ENCODE measurements at regions not wholly inside any gene's neighbourhood (a gene's known extent, or its start where the extent isn't known, plus 50 kb on each side); places are given as distances from the start of the nearest gene placed in this dataset.

DNA sequence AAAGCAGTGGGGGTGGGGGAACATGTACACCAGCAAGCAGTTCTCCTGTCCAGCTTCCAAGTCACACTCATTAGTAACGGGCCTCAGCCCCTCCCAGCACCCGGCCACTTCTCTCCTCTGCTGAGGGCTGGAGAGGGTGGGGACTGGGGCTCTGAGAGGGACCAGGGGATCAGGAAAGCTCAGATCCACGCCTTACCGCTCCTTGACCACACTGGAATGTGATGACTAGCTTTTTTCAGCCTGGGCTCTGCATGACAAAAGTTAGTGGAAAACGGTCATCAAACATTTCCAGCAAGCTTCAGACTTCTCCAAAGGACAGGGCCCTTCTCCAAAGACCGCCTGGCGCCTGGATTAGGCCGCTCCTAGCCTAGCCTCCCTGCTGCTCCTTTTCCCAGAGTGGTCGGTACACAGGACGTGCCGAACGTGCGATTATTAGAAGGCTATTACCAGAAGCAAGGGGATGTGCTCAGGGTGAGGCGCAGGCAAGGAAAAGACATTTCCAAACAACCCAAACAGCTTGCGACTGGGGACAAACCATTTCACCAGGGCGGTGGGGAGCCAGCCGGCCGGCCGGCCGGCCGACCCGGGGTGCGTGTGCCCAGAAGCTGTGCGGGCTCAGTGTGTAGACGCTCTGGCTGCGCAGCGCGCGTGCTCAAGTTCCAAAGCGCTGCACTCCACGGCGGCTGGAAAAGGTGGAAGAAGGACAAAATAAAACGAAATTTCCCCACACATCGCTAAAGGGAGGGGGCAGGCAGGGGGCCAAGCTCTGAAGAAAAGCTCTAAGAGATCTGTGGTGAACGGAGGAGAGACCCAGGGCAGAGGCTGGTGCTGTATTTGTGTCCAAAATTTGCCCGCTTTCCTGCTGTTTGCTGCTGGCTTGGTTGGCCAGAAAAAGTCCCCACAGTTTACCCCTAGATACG, 51.0 kb upstream of the SSR3 start:
- TF ChIP-seq EZH2 (IDR thresholded peaks at IDR 0.05), result no peak
- TF ChIP-seq POLR2AphosphoS5 (IDR thresholded peaks at IDR 0.05; ENCODE audit: borderline replicate concordance, low read depth, low read length), result no peak
- no peak for TF ChIP-seq FOXP2 (optimal IDR thresholded peaks at IDR 0.05; ENCODE audit: control extremely low read depth, extremely low read length, insufficient read depth)
